OCI-LY1 (cell line): ENCODE measurements at regions not wholly inside any gene's neighbourhood (a gene's known extent, or its start where the extent isn't known, plus 50 kb on each side); places are given as distances from the start of the nearest gene placed in this dataset.

Source experiments
- H2AFZ ChIP-seq: fragments of 200-600 bp; sonication (generic), shearing (Covaris generic); 2 replicates; pipeline ENCODE4 v1.6.0; 2014; ENCODE audit warnings: antibody characterized with exemption, mild to moderate bottlenecking, low read length
- H3F3A ChIP-seq: fragments of 200-600 bp; sonication (generic), shearing (Covaris generic); 2 replicates; pipeline ENCODE4 v1.6.0; 2014; ENCODE audit warnings: mild to moderate bottlenecking, antibody characterized with exemption, low read length, moderate library complexity; ENCODE audit not compliant: insufficient read depth
- H3K27ac ChIP-seq: fragments of 200-600 bp; sonication (generic); 2 replicates; pipeline ENCODE4 v1.5.1; 2014; ENCODE audit warnings: low read length, mixed run types, mild to moderate bottlenecking, low read depth; ENCODE audit not compliant: poor library complexity, severe bottlenecking
- H3K27me3 ChIP-seq: fragments of 200-600 bp; sonication (generic); 2 replicates; pipeline ENCODE4 v1.6.0; 2014; ENCODE audit warnings: antibody characterized with exemption, mild to moderate bottlenecking, low read length, moderate library complexity; ENCODE audit not compliant: insufficient read depth
- H3K36me3 ChIP-seq: fragments of 200-600 bp; sonication (generic); 2 replicates; pipeline ENCODE4 v1.6.1; 2014; ENCODE audit warnings: mild to moderate bottlenecking, antibody characterized with exemption, low read length, moderate library complexity, mixed read lengths; ENCODE audit not compliant: insufficient read depth
- H3K4me1 ChIP-seq: fragments of 200-600 bp; sonication (generic); 2 replicates; pipeline ENCODE4 v1.5.1; 2014; ENCODE audit warnings: mild to moderate bottlenecking, low read length, moderate library complexity; ENCODE audit not compliant: insufficient read depth, severe bottlenecking
- H3K4me2 ChIP-seq: fragments of 200-600 bp; sonication (generic), shearing (Covaris generic); 2 replicates; pipeline ENCODE4 v1.6.1; 2014; ENCODE audit warnings: low read length
- H3K4me3 ChIP-seq: fragments of 200-600 bp; sonication (generic); 2 replicates; pipeline ENCODE4 v1.5.1; 2014; ENCODE audit warnings: low read length, low read depth, mild to moderate bottlenecking, mixed read lengths; ENCODE audit not compliant: poor library complexity, severe bottlenecking
- H3K79me2 ChIP-seq: fragments of 200-600 bp; shearing (Covaris generic); 2 replicates; pipeline ENCODE4 v1.6.1; 2016; ENCODE audit warnings: mixed run types, low read length, mixed read lengths; ENCODE audit not compliant: insufficient read depth
- H3K9ac ChIP-seq: fragments of 200-600 bp; sonication (generic), shearing (Covaris generic); 2 replicates; pipeline ENCODE4 v1.6.1; 2014; ENCODE audit warnings: mild to moderate bottlenecking, low read length, mixed read lengths
- H3K9me2 ChIP-seq: fragments of 200-600 bp; sonication (generic), shearing (Covaris generic); 2 replicates; pipeline ENCODE4 v1.6.1; 2014; ENCODE audit warnings: low read depth, mild to moderate bottlenecking, low read length, mixed read lengths
- H3K9me3 ChIP-seq: fragments of 200-600 bp; shearing (Covaris generic); 2 replicates; pipeline ENCODE4 v1.6.1; 2014; ENCODE audit warnings: low read length, mixed read lengths
- H4K20me1 ChIP-seq: fragments of 200-600 bp; sonication (generic), shearing (Covaris generic); 2 replicates; pipeline ENCODE4 v1.6.0; 2016; ENCODE audit warnings: mild to moderate bottlenecking, low read length; ENCODE audit not compliant: insufficient read depth
- EZH2 ChIP-seq: fragments of 200-600 bp; sonication (generic), shearing (Covaris generic); IDR thresholded peaks from 2 replicates; pipeline ENCODE4 v1.8.0; 2017; ENCODE audit warnings: borderline replicate concordance, mixed run types, mild to moderate bottlenecking, antibody characterized with exemption, low read length, moderate library complexity, mixed read lengths
- TF ChIP-seq, protein P1 (sequence below): fragments of 200-600 bp; sonication (generic), shearing (Covaris generic); IDR thresholded peaks from 2 replicates; pipeline ENCODE4 v1.5.1; 2017; ENCODE audit warnings: mild to moderate bottlenecking, antibody characterized with exemption, low read length, moderate library complexity, mixed read lengths

- Histone ChIP-seq H3F3A (no peaks in the 10 kb centered on the region), H3K9me2 (no peaks in the 10 kb centered on the region), H3K79me2 (no peaks in the 10 kb centered on the region), H3K4me1 (no peaks in the 10 kb centered on the region), H3K4me2 (no peak overlapping the region), H3K27ac (no peak overlapping the region), H3K4me3 (no peak overlapping the region), H3K9me3 (no peaks in the 10 kb centered on the region), H3K27me3 (no peaks in the 10 kb centered on the region), H3K9ac (no peak overlapping the region), H4K20me1 (no peaks in the 10 kb centered on the region), H2AFZ (no peak overlapping the region), H3K36me3 (no peaks in the 10 kb centered on the region)
- TF ChIP-seq EZH2 = no peak
- TF ChIP-seq, protein P1, sequence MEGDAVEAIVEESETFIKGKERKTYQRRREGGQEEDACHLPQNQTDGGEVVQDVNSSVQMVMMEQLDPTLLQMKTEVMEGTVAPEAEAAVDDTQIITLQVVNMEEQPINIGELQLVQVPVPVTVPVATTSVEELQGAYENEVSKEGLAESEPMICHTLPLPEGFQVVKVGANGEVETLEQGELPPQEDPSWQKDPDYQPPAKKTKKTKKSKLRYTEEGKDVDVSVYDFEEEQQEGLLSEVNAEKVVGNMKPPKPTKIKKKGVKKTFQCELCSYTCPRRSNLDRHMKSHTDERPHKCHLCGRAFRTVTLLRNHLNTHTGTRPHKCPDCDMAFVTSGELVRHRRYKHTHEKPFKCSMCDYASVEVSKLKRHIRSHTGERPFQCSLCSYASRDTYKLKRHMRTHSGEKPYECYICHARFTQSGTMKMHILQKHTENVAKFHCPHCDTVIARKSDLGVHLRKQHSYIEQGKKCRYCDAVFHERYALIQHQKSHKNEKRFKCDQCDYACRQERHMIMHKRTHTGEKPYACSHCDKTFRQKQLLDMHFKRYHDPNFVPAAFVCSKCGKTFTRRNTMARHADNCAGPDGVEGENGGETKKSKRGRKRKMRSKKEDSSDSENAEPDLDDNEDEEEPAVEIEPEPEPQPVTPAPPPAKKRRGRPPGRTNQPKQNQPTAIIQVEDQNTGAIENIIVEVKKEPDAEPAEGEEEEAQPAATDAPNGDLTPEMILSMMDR = no peak
These were observed 127.4 kb upstream of the SFRP2 start for GRCh38 chr4:153916273-153916755.

DNA sequence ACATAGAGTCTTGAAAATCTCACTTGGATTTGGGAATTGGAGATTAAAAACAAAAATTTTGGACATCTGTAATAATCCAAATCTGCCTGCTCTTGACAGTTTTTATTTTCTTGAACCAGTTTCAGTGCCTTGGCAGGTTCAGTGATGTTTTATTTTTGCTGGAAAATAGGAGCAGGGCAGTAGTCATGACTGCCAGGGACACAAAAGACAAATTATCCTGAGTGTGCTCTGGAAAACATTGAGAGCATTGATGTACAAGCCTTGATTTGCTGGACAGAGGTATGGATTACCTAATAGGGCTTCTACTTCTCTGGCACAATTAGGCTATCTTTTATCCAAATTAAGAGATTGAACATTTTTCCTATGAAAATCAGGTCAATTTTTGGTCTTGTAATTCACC, 123.4 kb upstream of the SFRP2 start:
- Histone ChIP-seq H3K4me2 (no peak overlapping the region), H3K4me3 (no peak overlapping the region), H3K9me2 (no peaks in the 10 kb centered on the region), H2AFZ (no peak overlapping the region), H3K79me2 (no peaks in the 10 kb centered on the region), H3K9me3 (no peaks in the 10 kb centered on the region), H4K20me1 (no peaks in the 10 kb centered on the region), H3K27ac (no peak overlapping the region), H3K4me1 (no peaks in the 10 kb centered on the region), H3K36me3 (no peaks in the 10 kb centered on the region), H3K27me3 (no peaks in the 10 kb centered on the region), H3F3A (no peaks in the 10 kb centered on the region), H3K9ac (no peak overlapping the region)
- no peak for TF ChIP-seq EZH2
- TF ChIP-seq, protein P1 = no peak

- no peaks in the 10 kb centered on the region for H3K9me2 ChIP-seq
- H3K4me3 ChIP-seq = no peak overlapping the region
- no peaks in the 10 kb centered on the region for H3K36me3 ChIP-seq
- H3K27me3 ChIP-seq = no peaks in the 10 kb centered on the region
- no peaks in the 10 kb centered on the region for H3K79me2 ChIP-seq
- TF ChIP-seq, protein P1 = no peak
- TF ChIP-seq EZH2 = no peak
- H3K9me3 ChIP-seq = no peaks in the 10 kb centered on the region
- no peak overlapping the region for H3K27ac ChIP-seq
- no peaks in the 10 kb centered on the region for H3K4me1 ChIP-seq
- H3F3A ChIP-seq = no peaks in the 10 kb centered on the region
- no peak overlapping the region for H3K4me2 ChIP-seq
- H3K9ac ChIP-seq = no peak overlapping the region
- H2AFZ ChIP-seq = no peak overlapping the region
- H4K20me1 ChIP-seq = no peaks in the 10 kb centered on the region
These were observed 120.8 kb upstream of the SFRP2 start for GRCh38 chr4:153909672-153910071.
